H7 (cell line): ENCODE measurements at regions not wholly inside any gene's neighbourhood (a gene's known extent, or its start where the extent isn't known, plus 50 kb on each side); places are given as distances from the start of the nearest gene placed in this dataset.

Source experiments
- DNase-seq: peaks from one replicate; pipeline ENCODE4 v3.0.0; 2012
- H3K27me3 ChIP-seq: 2 replicates; pipeline ENCODE4 v1.6.0; 2011; ENCODE audit warnings: mild to moderate bottlenecking, low read length; ENCODE audit not compliant: control insufficient read depth, insufficient read depth
- H3K36me3 ChIP-seq: replicated peaks from 2 replicates; pipeline ENCODE4 v1.5.1; 2011; ENCODE audit warnings: low read length; ENCODE audit not compliant: control insufficient read depth, insufficient read depth
- H3K4me3 ChIP-seq: 2 replicates; pipeline ENCODE4 v1.5.1; 2011; ENCODE audit warnings: low read depth, mild to moderate bottlenecking, control low read depth, low read length, moderate library complexity; ENCODE audit not compliant: insufficient read depth

GRCh38 chr9:86535406-86535915, 181.3 kb upstream of the TUT7 start:
- no peak overlapping the region for H3K4me3 ChIP-seq
- no peaks in the 10 kb centered on the region for H3K36me3 ChIP-seq
- no peak for DNase-seq
- no peaks in the 10 kb centered on the region for H3K27me3 ChIP-seq

GRCh38 chr9:86534572-86535258, 180.5 kb upstream of the TUT7 start:
- no peaks in the 10 kb centered on the region for H3K36me3 ChIP-seq
- no peak overlapping the region for H3K4me3 ChIP-seq
- H3K27me3 ChIP-seq = no peaks in the 10 kb centered on the region
- DNase-seq = no peak

- Histone ChIP-seq H3K36me3 (no peaks in the 10 kb centered on the region), H3K4me3 (no peak overlapping the region), H3K27me3 (no peaks in the 10 kb centered on the region)
- DNase-seq = no peak
Observed at GRCh38 chr9:86531971-86532640, 177.9 kb upstream of the TUT7 start.

GRCh38 chr9:86531273-86531970, 177.2 kb upstream of the TUT7 start:
- Histone ChIP-seq H3K27me3 (no peaks in the 10 kb centered on the region), H3K36me3 (no peaks in the 10 kb centered on the region), H3K4me3 (no peak overlapping the region)
- DNase-seq = no peak

- no peak overlapping the region for H3K4me3 ChIP-seq
- no peaks in the 10 kb centered on the region for H3K36me3 ChIP-seq
- no peak for DNase-seq
- no peaks in the 10 kb centered on the region for H3K27me3 ChIP-seq
Observed at GRCh38 chr9:86529496-86530275, 175.5 kb upstream of the TUT7 start.

- Histone ChIP-seq H3K4me3 (no peak overlapping the region), H3K36me3 (no peaks in the 10 kb centered on the region), H3K27me3 (no peaks in the 10 kb centered on the region)
- DNase-seq = no peak
Observed at GRCh38 chr9:86526021-86526420, 171.8 kb upstream of the TUT7 start.

GRCh38 chr9:86525182-86525581, 171.0 kb upstream of the TUT7 start:
- Histone ChIP-seq H3K4me3 (no peak overlapping the region), H3K36me3 (no peaks in the 10 kb centered on the region), H3K27me3 (no peaks in the 10 kb centered on the region)
- DNase-seq = no peak

GRCh38 chr9:86521977-86522376, 167.8 kb upstream of the TUT7 start:
- DNase-seq = no peak
- H3K36me3 ChIP-seq = no peaks in the 10 kb centered on the region
- no peaks in the 10 kb centered on the region for H3K27me3 ChIP-seq
- no peak overlapping the region for H3K4me3 ChIP-seq

GRCh38 chr9:86521322-86521721, 167.1 kb upstream of the TUT7 start:
- Histone ChIP-seq H3K4me3 (no peak overlapping the region), H3K36me3 (no peaks in the 10 kb centered on the region), H3K27me3 (no peaks in the 10 kb centered on the region)
- DNase-seq = no peak

GRCh38 chr9:86519066-86519615, 164.9 kb upstream of the TUT7 start:
- no peak for DNase-seq
- Histone ChIP-seq H3K27me3 (no peaks in the 10 kb centered on the region), H3K36me3 (no peaks in the 10 kb centered on the region), H3K4me3 (no peak overlapping the region)

- Histone ChIP-seq H3K27me3 (no peaks in the 10 kb centered on the region), H3K4me3 (no peak overlapping the region), H3K36me3 (no peaks in the 10 kb centered on the region)
- no peak for DNase-seq
Observed at GRCh38 chr9:86517475-86517874, 163.3 kb upstream of the TUT7 start.

- Histone ChIP-seq H3K27me3 (no peaks in the 10 kb centered on the region), H3K36me3 (no peaks in the 10 kb centered on the region), H3K4me3 (no peak overlapping the region)
- no peak for DNase-seq
Observed at GRCh38 chr9:86516564-86516963, 162.4 kb upstream of the TUT7 start.

- DNase-seq = no peak
- Histone ChIP-seq H3K4me3 (no peak overlapping the region), H3K36me3 (no peaks in the 10 kb centered on the region), H3K27me3 (no peaks in the 10 kb centered on the region)
Observed at GRCh38 chr9:86515221-86515620, 161.0 kb upstream of the TUT7 start.

GRCh38 chr9:86513429-86513828, 159.2 kb upstream of the TUT7 start:
- Histone ChIP-seq H3K36me3 (no peaks in the 10 kb centered on the region), H3K27me3 (no peaks in the 10 kb centered on the region), H3K4me3 (no peak overlapping the region)
- no peak for DNase-seq
